ENCODE measurements at regions not wholly inside any gene's neighbourhood (a gene's known extent, or its start where the extent isn't known, plus 50 kb on each side); places are given as distances from the start of the nearest gene placed in this dataset.

DNA sequence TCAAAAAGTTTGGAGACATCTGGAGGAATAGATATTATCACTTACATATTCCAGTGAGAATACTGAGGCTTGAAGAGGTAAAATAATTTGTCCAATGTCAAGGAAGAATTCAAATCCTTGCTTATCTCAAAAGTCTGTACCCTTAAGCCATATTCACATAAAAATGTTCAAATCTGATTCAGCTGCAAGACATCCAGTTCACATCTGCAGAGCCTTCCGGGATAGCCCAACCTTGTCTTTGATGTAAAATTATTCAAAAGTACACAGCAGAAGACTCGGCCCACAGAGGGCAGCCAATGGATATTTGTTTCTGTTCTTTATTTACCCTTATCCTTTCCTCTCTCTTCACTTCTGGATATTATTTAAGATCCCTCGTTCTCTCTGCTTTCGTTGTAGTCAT is 1183.8 kb upstream of the WWC1 start:
- no peak for TF ChIP-seq SP1 (IDR thresholded peaks at IDR 0.05)
- TF ChIP-seq CTCF (IDR thresholded peaks at IDR 0.05; ENCODE audit: low read depth, low read length, missing input control) = no peak
- TF ChIP-seq GABPA (IDR thresholded peaks at IDR 0.05 in 1 of 2, conservative IDR thresholded peaks at IDR 0.05 in 1 of 2) = no peak
- TF ChIP-seq, protein P1, sequence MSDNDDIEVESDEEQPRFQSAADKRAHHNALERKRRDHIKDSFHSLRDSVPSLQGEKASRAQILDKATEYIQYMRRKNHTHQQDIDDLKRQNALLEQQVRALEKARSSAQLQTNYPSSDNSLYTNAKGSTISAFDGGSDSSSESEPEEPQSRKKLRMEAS (IDR thresholded peaks at IDR 0.05) = no peak
- TF ChIP-seq RAD21 (IDR thresholded peaks at IDR 0.05) = no peak

Measured in liver (tissue), 3 donors.